HK-2 (cell line): ENCODE measurements at regions not wholly inside any gene's neighbourhood (a gene's known extent, or its start where the extent isn't known, plus 50 kb on each side); places are given as distances from the start of the nearest gene placed in this dataset.
"Not testable (repeated sequence)": the region's sequence is repeated elsewhere in the genome, so short reads cannot be mapped to it uniquely, and the experiment has no call there.

Experiments
- DNase-seq: peaks from one replicate; pipeline ENCODE4 v3.0.0-alpha.2; 2018; ENCODE audit not compliant: unreplicated experiment

DNA sequence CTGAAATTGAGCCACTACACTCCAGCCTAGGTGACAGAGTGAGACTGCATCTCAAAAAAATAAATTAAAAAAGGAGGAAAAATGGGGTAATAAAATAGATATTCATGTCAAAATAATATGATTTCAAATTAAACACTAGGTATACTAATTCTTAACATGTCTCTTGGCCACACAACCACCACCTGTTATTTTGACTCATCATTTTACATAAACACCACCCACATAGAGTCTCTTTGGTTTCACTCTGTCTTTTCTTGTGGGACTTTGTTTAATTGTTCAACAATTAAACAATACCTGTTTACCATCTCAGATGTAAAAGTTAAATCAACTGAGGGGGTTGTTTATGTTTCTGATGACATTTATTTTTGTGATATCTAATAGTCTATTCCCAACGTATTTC, 476.8 kb upstream of the ADGRB3 start:
- DNase-seq: no peak

DNA sequence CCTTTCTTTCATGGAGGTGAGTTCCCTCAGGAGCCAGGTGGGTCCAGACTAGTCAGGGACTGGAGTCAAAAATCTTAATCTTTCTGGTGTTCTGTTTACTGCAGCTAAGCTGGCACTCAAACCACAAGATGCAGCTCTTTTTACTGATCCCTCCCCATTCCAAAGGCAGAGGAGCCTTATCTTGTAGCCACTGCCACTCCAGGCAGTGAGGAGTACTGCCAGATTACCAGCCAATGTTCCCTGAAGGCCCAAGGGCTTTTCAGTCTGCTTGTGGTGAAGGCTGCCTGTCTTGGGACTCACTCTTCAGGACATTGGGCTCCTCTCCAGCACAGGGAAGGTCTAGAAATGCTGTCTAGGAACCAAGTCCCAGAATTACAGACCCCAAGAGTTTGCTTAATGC, 490.4 kb upstream of the ADGRB3 start:
- DNase-seq: no peak

DNA sequence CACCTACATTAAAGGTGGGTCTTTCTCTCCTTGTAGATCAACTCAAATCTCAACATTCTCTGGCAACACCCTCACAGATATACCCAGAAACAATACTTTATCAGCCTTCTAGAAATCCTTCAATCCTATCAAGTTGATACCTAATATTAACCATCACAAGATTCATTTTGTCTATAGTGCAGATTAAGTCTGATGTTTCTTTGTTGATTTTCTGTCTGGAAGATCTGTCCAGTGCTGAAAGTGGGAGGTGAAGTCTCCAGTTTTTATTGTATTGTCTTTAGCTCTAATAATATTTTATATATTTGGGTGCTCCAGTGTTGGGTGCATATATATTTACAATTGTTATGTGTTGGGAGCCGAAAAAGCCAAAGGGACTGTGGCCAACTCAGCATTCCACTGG, 493.9 kb upstream of the ADGRB3 start:
- no peak for DNase-seq

DNA sequence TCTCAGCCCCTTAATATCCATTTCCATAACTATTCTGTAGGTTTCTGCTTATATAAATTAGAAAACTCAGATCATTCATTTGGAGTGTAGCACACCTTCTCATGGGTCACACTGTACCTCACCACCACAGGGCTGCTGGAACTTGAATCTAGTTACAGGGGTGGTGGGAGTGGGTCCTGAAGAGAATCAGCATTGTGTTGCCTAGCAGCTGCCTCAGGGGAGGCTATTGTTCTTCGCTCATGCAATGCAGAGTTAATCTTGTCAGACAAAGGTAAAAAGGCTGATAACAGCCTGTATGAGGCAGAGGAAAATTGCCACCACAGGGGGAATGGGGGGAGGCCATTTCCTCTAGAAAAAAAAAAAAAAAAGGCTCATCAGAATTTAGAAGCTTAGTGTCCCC, 496.0 kb upstream of the ADGRB3 start:
- DNase-seq: no peak

DNA sequence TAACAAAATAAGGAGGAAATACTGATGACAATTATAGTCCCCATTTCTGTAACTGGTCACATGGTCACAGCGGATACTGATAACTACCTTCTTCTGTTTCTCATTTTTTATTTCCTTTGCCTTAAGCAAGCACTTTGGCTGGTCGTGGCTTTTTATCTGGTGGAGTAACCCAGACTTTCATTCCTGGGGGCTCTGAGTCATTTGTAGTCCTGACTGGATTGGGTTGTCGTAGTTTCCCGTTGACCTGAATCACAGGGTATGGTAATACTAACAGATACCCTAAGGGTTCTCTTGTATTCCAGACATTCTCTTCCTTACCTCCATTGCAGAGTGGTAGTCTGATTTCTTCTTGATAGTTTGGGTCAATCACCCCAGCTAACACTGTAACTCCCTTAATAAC, 500.3 kb upstream of the ADGRB3 start:
- no peak for DNase-seq

DNA sequence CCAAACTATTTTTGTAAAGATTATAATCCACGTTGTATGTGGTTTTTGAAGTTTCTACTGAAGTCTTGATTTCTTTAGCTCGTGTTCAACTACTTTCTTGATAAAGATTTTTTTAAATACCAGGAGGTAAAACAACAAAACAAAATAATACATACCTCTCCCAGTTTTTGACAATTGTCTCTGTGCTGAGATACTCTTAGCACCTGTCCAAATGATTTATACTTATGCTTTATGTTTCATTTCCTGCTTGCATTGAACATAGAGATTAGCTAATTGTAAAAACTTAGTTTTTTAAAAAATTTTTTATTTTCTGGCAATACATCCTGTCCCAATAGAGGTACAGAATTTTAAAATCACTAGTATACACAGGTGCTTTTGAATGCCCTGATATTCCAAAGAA, 506.9 kb upstream of the ADGRB3 start:
- DNase-seq: no peak

DNA sequence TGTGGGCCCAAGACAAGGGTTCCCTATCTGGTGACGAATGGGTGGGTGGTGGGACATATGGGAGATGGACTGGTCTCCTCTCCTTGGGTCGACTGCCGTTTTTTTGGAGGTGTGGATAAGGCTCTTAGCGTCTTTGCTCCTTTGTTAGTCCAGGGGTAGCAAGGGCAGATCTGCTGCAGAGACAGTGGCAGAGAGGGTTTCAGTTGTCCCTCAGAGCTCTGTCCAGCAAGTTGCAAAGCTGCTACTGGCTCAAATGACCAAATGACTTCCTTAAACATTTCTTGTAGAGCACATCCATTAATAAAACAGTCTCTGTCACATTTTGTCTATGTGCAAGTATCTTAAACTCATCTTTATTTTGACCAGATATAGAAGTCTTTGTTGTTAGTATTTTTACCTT, 508.0 kb upstream of the ADGRB3 start:
- DNase-seq: no peak

DNA sequence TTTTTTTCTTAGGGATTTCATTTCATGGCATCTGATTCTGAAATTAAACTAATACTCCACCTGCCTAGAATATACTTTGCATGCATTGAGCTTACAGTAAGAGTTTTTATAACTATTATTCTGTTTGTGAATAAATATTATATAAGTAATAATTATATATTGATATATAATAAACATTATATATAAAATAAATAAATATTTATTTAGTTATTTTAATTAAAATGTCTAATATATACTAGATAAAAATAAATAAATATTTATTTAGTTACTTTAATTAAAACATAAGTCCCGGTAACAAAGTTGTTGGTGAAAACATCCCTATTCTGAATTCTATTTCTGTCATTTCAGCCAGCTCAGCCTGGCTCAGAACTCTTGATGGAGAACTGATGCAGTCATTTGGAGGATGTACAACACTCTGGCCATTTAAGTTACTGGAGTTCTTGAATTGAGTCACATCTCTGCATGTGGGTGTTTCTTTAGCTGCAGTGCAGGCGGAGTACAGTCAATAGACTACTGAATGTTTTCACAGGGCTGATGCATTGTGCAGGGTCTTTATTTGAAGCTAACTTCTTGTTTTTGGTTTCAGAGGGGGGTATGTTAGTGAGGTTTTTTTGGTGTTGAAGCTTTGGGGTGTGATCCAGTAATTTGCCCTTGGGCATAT, 508.9 kb upstream of the ADGRB3 start:
- DNase-seq: no peak

DNA sequence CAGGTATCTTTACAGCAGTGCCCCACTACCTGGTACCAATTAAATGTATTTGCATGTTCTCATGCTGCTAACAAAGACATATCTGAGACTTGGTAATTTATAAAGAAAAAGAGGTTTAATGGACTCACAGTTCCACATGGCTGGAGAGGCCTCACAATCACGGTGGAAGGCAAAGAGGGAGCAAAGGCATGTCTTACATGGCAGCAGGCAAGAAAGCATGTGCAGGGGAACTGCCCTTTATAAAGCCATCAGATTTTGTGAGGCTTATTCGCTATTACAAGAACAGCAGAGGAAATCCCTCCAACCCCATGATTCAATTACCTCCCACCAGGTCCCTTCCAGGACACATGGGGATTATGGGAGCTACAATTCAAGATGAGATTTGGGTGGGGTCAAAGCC, 512.1 kb upstream of the ADGRB3 start:
- not testable (repeated sequence) for DNase-seq

DNA sequence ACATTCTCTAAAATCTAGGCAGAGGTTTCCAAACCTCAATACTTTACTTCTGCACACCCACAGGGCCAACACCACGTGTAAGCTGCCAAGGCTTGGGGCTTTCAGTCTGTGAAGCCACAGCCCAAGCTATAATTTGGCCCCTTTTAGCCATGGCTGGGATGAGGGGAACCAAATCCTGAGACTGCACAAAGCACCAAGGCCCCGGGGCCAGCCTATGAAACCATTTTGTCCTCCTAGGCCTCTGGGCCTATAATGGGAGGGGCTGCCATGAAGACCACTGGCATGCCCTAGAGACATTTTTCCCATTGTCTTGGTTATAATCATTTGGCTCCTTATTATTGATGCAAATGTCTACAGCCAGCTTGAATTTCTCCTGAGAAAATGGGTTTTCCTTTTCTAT, 513.0 kb upstream of the ADGRB3 start:
- DNase-seq: no peak

DNA sequence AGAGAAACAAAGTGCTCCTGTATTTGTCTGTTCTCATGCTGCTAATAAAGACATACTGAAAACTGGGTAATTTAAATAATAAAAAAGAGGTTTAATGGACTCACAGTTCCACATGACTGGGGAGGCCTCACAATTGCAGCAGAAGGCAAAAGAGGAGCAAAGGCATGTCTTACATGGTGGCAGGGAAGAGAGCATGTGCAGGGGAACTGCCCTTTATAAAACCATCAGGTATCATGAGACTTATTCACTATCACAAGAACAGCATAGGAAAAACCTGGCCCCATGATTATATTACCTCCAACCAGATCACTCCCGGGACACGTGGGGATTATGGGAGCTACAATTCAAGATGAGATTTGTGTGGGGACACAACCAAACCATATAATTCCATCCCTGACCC, 514.1 kb upstream of the ADGRB3 start:
- not testable (repeated sequence) for DNase-seq

DNA sequence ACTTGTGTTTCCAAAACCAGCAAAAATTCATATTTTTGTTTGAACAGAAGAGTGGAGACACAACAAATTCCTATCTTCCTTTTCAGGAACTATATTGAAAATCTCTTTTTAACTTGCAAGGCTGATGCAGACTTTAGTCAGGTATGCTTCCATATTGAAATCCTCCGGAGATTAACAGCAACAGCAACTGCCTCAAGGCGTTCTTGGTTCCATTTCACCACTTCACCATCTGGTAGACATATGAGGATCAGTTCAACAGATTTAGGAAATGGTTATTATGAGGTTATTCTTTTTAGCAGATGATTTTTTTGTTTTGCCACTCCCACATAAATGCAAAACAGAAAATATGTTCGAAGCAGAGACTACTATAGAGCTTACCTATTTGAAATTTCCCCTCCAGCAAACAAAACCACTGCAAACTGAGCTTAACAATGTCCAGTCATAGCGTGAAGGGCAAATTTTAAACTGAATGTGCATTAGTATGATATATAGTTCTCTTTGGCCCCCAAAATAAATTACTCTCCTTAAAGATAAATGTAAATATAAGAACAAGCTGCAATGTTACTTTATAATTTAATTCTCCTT, 520.5 kb upstream of the ADGRB3 start:
- no peak for DNase-seq

DNA sequence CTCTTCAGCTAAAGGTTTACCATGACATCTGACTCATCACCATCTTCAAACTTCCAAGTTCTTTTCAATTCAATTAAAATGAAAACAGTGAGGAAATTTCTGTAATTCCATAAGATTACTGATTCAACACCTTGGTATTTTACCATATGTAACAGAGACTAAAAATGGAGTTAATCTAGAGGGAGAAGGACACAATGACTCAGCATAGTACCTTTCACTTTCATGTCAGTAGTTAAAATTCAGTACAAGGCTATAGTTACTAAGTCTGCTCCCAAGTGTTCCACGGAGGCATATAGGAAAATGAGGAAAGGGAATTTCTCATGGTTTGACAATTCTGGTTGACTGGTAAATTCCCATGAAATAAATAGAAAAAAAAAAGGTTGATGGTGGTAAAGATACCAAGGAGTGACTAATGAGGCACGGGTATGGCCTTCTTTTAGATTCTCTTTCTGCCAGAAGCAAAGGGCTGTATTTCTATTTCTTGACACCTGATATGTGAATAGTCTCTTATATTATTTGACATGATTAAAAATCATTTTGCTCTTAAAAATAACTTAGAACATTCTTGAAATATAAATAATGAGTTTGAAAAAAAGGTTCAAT, 526.7 kb upstream of the ADGRB3 start:
- no peak for DNase-seq

DNA sequence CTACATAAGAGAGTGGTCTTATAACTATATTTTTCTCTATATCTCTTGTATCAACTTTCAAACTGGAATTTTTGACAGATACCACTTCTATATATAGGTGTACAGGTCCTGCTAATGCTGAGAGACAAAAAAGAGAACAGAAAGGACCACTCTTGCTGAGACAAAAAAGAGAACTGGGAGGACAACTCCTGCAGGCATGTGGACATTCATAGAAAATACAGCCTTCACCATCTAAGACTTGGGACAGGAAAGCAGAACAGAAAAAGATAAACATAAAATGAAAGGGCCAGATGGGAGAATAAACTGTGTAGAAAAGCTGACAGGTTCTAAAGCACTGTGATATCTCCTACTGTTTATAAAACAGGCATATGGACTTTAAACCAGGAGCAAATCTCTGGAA, 541.0 kb upstream of the ADGRB3 start:
- no peak for DNase-seq

DNA sequence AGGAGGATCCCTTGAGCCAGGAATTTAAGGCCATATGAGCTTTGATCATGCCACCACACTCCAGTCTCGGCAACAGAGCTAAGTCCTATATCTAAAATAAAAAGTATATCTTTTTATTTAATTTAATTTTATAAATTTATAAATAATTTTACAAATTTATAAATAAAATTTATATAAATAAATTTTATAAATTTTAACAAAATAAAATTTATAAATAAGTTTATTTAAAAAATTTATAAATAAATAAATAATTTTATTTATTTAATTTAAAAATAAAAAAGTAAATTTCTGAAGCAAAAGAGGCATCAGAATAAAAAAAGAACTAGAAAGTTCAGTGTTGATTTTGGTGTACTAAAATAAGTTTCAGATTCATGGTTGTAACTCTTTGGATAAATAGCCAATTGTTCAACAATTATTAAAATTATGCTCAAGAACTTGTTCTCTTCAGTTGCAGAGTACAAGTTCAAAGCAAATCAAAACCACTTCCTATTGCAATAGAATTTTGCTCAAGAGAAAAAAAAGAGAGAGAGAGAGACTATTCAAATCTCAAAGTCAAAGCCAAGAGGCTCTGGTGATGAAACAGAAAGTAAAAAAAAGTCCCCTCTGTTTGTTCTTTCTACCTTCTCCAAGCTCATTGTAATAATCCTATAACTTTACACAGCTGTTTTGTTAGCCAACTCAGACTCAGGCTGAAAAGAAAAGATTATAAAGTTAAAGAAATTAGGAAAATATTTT, 547.5 kb upstream of the ADGRB3 start:
- DNase-seq: no peak

DNA sequence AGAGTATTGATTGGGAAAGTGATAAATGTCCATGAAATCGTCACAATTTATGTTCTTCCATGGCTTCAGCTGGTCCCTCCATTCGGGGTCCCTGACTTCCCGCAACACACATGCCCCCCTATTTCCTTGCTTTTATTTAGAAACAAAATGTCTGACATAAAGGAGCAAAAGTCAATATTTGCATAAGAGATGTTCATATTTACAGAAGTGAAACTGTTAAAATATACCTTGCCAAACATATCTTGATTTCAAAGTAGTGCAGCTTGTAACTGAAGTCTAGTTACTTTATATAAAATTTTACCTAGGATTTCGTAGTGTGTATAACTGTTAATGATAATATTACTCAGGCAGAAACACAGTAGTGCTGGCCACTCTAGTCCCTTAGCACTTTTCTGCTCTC, 548.9 kb upstream of the ADGRB3 start:
- no peak for DNase-seq

DNA sequence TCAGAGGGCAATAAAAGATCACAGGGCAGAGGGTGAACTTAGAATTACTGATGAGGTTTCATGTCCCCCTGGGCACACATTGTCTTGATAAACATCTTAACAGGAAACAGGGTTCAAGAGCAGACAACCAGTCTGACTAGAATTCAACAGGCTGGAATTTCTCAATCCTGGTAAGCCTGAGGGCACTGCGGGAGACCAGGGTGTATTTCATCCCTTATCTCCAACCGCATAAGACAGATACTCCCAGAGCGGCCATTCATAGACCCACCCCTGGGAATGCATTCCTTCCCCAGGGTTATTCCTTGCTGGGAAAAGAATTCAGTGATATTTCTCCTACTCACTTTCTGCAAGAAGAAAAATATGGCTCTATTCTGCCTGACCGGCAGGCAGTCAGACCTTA, 549.5 kb upstream of the ADGRB3 start:
- DNase-seq: not testable (repeated sequence)

DNA sequence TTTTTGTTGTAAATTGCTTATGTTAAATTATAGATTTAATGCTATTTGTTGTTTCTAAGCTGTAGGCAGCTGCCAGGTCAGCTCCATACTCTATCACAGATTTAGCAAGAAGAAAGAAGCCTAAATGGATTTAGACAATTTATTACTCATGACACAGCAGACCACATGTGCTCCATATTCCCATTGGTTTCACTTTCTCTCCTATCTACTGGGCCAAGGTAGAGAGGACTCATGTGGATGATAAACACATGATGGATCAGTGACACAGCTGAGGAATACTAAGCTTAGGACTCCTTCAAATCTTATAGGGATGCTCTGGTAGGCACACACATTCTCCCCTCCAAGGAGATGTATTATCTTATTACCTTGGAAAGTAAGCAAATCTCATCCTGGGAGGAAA, 553.0 kb upstream of the ADGRB3 start:
- no peak for DNase-seq

DNA sequence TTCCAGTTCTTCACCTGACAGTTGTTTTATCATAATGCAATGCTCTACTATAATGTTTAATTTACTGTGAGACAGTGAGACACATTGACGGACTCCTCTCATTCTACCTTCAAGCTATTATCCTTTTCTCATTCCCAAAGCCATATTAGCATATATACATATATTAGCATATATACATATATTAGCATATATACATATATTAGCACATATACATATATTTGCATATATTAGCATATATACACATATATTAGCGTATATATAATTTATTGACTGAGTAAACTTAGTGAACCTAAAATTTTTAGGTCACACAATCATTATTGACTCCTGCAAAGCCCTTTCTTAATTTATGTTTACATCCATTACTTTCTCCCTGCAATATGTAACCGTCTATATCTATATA, 555.0 kb upstream of the ADGRB3 start:
- no peak for DNase-seq

DNA sequence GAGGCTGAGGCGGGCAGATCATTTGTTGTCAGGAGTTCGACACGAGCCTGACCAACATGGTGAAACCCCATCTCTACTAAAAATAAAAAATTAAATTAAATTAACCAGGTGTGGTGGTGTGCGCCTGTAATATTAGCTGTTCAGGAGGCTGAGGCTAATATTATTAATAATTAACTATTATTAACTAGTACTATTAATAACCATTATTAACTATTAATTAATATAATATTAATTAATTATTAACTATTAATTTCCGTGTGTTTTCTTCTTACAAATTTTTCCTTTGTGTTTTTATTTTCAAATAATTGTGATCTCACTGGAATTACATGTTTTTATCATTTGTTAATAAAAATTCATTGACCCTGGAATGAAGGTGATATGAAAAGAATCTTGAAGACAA, 557.4 kb upstream of the ADGRB3 start:
- no peak for DNase-seq

DNA sequence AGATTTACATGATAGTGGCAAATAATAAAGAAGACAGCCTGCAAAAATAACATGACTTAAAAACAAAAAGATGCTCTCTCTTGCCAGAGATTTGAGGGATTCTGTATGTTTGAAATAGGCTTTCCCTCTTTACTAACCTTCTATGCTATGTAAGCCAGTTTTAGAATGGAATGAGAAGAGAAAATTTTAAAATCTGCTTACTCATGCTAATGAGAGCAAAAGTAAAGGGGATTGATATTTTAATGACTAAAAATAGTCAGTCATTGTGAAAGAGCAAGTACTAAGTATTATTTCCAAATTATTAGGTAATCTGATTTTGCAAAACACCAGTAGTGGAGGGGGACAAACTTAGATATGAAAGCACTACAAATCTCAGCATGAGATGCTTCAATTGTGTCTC, 563.3 kb upstream of the ADGRB3 start:
- DNase-seq: no peak

DNA sequence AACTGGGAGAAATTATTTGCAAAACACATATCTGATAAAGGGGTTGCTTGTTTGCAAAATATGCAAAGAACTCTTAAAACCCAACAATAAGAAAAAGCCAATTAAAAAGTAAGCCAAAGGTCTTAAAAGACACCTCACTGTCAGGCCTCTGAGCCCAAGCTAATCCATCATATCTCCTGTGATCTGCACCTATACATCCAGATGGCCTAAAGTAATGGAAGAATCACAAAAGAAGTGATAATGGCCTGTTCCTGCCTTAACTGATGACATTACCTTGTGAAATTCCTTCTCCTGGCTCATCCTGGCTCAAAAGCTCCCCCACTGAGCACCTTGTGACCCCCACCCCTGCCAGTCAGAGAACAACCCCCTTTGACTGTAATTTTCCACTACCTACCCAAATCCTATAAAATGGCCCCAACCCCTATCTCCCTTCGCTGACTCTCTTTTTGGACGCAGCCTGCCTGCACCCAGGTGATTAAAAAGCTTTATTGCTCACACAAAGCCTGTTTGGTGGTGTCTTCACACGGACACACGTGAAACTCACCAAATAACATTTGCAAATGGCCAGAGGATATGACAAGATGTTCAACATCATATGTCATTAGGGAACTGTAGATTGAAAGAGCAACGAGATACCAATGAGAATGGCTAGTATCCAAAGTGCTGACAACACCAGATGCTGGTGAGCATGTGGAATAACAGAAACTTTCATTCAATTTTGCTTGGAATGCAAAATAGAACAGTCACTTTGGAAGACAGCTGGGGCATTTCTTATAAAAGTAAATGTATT, 565.0 kb upstream of the ADGRB3 start:
- no peak for DNase-seq
